HUDEP-2 (cell line): ENCODE measurements at regions not wholly inside any gene's neighbourhood (a gene's known extent, or its start where the extent isn't known, plus 50 kb on each side); places are given as distances from the start of the nearest gene placed in this dataset.

ENCODE experiments used
- DNase-seq, 76 experiments: peaks; one replicate each; lab custom pipeline; 2025; ENCODE audit not compliant: unreplicated experiment in 76 of 76; lab: John Stamatoyannopoulos, UW

DNA sequence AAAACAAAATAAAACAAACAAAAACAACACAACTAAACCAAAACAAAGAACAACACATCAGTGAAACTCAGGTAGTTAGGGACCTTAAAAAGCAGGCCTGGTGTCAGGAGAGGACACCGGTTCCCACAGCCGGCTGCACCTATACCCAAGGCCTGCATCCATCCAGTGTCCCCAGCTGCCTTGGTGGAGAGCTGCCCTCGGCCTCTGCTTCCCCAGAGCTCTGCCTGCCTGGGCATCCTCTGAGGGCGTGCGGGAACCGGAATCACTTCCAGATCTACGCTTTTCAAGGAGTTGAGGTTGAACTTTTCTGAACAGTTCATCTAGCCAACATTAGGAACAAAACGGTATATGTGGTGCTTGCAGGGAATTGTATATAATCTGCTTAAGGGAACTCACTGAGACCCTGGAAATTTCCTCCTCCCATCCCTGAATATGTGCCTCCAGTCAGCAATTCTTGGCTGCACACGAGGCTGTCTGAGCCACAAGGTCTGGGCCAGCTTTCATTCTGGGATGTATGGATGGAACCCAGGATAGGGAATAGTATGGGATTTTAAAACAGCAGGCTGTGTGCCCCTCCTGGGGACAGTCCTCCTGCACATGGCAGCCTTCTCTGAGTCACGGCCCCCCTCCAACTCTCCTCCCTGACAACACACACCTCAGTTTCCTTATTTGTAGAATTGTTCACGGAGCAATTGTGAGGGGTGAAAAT lies 319.0 kb upstream of the RTL1 start:
- DNase-seq: no peak

DNA sequence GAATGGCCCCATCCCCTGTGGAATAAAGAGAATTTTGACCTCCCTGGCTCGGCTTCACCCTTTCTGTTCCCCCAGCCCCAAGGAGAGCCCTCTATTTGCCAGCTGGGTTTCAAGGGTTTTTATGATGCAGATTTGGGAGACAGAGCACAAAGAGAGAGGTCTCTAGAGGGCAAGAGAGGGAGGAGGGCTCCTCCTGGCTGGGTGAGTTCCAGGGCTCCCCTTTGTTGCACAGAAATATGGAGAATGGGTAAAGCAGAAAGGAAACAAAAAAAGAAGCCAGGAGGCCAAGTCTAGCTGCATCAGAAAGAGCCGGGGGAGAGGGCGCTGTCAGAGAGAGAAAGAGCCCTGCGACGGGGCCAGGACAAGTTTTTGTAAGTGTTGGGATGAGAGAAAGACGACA lies 319.6 kb upstream of the RTL1 start:
- DNase-seq: no peak

DNA sequence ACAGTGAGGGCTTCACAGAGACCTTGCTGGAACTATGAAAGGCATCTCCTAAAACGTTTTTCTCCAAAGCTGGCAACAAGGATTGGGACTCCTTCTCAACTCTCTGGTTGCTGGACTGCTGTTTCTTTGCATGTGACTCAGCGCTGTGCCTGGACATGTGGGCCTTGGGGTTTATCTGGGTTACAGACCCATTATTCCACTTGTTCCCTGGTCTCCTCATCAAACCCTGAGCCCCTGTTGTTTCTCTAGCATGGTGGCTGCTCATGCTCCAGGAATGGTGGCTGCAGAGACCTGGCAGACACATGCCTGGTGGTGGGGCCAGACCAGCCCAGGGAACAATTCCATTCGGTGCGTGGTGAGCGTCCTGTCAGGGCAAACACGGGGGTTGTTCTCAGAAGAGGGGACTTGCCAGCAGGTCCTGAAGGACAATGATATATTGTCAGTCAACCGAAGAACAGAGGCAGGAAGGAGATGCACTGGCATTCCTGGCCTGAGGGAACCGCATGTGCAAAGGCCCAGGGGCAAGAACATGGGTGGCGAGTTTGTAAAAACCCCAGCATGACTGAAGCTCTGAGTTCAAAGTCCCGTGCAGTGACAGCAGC lies 320.1 kb upstream of the RTL1 start:
- no peak for DNase-seq

DNA sequence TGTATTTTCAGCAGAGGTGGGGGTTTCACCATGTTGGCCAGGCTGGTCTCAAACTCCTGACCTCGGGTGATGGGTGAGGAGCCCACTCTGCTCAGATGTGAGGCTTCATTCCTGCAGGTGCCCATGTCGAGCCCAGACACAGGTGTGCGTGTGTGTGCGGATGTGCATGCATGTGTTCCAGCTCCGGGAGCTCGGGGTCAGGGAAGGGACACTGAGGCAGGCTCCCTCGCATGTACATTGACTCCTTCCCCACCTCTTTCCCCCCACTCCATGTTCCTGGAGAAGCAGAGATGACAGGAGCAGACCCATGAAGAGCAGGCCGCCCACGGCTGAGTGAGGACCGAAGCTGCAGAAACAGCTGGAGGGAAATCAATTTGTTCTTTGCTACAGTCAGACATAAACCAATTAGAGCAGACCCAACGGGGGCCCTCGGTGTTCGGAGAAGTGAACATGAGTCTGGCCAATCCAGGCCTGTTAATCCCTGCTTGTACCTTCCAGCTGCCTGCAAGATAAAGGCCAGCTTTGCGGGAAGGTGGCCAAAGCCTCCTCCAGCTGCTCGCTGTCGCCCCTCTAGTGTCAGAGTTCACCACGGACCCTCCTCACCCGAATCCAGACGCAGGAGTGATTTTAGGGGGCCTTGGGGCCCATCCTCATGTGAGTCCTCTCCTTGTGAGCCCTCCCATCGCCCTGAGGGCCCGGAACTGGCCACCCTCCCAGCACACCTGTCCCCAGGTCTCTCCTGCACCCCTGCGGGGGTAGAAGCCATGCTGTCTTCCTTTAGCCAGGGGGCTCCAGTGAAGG lies 321.0 kb upstream of the RTL1 start:
- DNase-seq: peak in 4 of 76 experiments; percentile 2 to 45 (median 16)

DNA sequence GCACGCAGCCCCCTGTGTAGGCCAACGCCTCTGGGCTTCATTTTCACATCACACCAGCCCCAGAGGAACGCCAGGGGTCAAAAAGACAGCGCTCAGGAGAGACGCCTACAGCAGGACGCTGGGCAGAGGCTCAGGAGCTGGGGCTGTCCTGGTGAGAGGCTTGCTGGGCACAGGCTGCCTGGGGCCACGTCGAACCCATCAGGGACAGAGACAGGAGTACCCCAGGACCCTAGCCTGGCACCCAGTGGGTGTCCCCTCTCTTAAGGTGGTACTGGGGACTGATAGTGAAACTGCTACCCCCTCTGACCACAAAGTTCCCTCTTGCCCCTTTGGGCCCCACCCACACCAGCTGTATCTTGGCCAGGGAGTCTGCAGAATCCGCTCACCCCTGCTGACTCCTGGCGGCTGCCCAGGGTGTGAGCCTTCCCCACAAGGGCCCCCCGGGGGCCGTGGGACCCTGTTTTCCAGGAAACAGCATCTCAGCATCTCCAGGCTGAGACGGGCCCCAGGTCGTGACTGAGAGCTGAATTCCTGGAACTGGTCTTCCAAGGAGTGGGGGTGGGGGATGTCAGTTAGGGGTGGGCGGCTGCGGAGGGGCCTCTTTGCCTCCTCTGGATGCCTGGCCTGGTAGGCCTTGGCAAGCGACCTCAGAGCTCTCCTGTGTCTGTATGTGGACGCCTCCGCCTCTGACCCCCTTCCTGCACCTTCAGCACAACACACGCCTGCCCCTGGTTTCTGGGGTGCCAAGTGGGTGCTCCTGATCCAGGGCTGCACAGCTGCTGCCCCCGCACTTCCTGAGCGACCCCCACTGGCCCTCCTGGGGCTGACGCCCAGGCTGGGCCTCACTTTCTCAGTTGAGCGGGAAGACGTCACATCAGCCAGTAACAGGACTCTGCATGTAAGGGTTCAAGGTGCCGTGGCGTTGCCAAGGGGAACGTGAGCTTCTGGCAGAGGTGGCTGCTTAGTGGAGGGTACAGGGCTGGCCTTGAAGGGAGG lies 321.9 kb upstream of the RTL1 start:
- DNase-seq: peak in 9 of 76 experiments; percentile 36 to 80 (median 52)

DNA sequence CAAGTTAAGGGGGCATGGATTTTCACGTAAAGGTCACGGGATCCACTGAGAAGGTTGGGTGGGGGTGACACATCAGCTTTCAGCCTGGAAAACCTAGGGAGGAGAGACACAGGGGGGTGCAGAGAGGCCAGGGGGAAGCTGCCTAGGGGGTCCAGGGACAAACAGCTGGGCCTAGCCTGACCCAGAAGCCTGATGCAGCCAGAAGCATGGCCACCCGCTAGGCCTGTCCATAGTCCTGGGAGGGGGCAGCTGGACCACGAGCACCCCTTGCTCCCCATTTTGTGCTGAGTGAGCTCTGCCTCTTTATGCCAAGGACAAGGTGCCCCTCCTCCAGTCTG lies 322.7 kb upstream of the RTL1 start:
- DNase-seq: no peak

DNA sequence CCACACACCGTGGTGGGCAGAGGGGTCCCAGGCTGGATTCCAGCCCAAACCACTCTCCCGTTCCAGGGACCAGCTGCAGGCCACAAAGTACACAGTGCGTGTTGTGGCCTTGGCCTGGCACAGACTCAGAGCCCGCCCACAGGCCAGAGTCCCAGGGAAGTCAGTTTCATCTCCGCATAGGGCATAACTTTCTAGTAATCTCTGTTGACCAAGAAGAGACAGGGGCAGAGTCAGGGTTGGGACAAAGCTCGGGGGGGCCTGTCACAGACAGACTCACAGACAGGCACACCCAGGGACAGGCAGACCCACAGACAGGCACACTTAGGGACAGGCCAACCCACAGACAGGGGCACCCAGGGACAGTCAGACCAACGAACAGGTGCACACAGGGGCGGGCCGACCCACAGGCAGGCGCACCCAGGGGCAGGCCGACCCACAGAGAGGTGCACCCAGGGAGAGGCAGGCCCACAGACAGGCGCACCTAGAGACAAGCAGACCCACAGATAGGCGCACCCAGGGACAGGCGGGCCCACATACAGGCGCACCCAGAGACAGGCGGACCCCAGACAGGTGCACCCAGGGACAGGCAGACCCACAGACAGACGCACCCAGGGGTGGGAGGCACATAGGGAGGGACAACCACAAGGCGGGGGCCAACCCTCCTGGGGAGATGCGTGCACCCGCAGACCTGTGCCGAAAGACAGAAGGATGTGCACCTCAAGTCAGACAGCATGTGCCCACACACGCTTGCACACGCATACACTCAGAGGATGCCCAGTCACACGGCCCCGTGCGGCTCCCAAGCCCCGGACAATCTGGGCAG lies 323.3 kb upstream of the RTL1 start:
- DNase-seq: peak in 4 of 76 experiments; percentile 20 to 57 (median 22)

DNA sequence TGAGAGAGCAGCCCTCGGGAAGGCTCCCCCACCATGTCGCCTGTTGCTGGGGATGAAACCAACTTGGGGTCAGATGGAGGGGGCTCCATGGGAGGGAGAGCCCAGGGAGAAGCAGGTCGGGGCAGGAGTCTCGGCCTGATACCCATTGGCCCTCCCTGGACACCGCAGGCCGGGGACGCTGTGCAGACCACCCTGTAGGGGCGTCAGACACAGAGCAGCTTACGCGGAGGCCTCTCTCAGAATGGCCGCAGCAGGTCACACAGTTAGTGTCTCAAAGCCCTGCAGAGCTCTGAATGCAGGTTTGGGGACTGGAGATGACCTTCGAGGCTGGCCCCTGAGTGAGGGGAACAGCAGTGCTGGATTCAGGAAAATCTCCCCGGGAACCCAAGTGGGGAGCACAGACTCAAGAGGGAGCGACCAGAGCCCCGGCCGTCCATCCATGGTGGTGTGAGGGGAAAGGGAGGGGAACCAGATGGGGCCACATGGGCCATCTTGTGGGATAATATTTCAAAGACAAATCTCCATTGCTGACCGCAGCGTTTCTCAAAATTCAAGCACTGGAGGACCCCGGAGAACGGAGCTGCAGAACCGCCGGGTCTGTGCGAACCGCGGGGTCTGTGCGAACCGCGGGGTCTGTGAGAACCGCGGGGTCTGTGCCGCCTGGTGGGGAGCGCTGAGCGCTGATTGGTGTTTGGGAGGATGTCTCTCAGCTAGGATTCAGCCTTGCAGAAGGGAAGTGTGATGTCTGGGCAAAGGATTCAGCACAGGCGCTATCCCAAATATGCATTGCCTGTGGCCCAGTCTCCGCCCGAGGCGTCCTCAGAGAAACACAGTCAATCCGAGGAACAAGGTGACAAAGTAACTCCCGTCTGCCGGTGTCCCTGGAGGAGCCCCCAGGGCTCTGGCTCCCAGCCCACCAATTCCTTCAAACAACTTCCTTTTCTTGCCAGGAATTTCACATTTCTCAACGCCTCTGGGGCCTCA lies 324.4 kb upstream of the RTL1 start:
- DNase-seq: no peak

DNA sequence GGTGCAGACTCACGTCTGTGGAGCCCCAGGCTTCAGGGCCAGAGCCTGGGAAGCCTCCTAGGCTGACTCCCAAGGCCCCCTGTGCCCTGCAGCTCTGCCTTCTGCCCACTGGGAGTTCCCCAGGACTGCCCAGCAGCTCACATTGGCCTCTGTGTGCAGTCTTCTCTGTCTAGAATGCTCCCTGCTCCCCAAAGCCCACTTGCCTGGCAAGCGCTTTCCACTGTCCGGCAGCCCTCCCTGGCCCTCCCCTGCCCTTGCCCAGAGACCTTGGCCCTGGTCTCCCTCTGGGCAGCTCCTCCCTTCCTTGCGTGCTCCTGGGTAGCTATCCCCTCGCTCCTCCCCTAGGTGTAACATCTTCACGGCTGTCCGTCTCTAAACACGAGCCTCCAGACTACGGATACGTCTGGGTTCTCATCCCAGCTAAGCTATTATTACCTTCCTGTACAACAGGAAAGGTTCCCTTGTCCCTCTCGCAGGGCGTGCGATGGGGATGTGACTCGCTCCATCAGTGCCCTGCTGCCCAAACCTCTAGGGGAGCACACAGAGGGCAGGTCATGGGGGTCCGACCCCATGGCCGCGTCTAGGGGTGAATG lies 325.5 kb upstream of the RTL1 start:
- no peak for DNase-seq

DNA sequence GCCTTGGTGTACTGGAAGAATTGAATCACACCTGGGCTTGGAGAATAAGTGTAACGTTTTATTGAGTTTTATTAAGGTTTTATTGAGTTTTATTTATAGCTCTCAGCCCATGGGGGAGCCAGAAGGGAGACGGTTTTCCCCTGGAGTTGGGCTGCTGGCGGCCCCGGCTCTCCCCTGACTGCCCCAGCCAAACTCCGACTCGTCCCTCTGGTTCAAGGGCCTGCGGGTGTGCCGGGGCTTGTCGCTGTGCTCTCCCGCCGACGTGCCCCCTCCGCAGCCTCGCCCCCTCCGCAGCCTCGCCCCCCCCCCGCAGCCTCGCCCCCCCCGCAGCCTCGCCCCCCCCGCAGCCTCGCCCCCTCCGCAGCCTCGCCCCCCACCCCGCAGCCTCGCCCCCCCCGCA lies 326.1 kb upstream of the RTL1 start:
- DNase-seq: no peak

DNA sequence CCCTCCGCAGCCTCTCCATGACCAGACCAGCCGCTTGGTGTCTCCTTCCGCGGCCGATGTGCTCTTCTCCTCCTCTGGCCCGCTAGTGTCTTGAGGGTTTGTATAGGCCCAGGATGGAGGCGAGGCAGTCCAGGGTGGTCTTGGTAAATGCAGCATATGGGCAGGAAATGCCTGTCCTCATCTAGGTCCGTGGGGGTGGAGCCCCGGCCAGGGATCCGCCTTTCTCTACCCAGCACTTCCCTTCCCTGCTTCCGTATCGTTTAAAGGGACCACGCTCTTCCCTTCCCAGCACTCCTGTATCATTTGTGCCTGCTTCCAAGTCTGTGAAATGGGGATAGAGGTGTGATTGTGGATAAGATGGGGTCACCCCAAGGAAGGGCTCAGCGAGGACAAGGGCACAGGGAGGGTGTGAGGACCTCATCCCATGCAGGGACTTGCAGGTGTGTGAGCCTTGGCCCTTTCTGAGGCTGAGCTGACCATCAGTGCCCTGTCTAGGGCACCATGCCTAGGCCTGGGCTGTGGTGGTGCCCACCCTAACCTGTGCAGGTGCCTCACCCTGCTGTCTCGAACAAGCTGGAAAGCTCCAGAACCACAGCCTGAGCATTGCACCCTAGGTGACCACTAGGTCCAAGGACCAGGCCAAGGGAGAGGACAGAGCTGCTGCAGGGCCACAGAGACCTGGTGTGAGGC lies 326.8 kb upstream of the RTL1 start:
- DNase-seq: no peak

DNA sequence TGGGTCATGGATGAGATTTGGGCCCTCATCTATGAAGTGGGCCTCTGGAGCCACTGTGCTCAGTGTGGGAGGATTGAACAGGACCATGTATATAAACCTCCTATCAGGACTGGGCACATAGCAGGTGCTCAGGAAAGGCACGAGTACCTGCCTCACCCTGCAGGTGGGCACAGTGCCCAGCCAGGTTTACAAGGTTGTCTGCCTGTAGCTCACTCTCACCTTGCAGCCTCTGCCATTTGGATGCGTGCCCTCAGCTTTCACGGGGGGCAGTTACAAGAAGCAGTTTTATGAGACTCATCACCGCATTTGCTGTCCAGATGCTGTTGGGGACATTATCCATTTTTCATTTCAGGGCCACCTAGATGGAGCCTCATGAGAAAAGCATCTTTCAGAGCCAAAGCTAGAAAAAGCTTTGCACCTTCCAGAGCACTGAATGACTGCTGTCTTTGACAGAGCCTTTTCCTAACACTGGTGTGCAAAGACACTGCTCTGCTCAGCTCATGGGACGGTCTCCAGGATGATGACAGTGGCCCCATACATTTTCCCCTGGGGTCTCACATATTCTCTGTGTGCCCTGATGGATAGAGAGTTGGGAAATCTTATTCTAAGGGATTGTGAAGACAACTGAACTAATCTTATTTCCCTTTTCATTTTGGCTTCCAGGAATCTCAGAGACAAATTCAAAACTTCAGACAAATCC lies 327.5 kb upstream of the RTL1 start:
- DNase-seq: no peak

DNA sequence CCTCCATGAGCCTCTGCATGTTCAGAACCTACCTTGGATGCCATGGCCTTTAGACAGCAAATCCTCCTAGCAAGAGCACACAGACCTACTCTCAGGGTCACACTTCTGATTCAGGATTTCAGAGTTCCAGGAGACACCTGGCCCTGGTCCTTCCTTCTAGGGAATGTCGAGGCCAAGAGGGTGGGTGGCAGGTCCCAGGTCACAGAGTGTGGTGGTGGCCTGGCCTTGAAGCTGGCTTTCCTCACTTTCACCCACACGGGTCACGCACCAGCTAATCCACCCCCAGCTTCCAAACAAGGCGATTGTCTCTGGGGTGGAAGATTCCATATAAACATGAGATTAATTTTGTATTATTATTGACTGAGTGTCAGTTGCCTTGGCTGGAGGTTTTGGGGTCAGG lies 328.3 kb upstream of the RTL1 start:
- no peak for DNase-seq

DNA sequence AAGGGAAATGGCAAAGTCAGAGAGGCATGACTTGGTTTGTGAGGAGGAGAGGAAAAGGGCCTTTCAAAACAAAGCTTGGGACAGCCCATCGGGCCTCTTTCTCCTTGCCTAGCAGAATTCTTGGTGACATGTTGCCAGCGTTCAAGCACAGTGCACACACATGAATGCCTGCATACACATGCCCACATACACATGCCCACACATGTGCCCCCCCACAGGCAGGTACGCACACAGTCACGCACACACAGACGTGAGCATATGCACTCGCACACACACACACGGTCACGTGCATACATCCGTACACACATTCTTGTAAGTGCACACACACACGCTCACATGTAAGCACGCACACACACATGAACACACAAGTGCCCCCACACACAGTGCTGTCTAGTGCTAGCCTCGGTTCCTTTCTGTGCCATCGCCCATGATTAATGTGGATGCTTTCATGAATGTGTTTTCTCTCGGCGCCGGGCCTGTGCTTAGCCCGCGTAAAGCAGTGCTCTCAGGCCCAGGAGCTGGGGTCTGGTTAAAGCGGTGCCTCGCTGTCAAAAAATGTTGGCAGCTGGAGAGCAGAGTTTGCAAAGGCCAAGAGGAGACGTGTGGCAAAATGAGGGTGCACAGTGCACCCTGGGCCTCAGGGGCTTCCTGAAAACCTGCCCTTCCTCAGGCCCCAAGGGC lies 328.8 kb upstream of the DIO3 start:
- DNase-seq: no peak

DNA sequence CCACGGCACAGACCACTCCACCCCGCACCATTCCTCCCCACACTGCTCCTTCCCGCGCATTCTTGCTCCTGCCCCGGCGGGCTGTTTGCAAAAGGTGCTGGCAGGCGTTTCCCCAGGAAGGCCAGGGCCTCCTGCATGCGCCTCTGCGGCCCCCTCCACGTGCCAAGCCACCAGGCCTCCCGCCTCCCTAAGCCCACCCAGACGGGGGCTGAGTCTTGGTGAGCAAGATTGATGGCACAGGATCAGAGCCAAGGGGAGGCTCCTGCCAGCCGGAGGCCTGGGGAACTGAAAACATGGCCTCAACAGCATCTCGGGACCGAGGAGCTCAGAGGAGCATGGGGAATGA lies 328.3 kb upstream of the DIO3 start:
- DNase-seq: no peak

DNA sequence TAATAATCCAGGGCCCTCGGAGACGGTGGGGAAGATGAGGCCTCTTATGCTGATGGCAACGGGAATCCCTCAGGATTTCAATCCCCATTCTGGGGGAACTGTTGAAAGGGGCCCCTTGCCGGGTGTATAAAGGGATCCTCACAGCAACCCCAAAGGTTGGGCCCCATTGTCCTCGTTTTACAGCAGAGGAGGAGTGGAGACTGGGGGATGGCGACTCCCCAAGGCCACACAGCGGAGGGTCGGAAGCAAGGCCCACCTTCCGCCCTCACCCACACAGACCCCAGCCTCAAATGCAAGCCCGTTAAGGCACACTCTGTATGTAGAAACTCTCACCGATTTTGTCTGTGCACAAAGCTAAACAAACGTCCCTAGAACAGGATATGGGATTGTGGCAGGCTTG lies 327.9 kb upstream of the DIO3 start:
- DNase-seq: no peak

DNA sequence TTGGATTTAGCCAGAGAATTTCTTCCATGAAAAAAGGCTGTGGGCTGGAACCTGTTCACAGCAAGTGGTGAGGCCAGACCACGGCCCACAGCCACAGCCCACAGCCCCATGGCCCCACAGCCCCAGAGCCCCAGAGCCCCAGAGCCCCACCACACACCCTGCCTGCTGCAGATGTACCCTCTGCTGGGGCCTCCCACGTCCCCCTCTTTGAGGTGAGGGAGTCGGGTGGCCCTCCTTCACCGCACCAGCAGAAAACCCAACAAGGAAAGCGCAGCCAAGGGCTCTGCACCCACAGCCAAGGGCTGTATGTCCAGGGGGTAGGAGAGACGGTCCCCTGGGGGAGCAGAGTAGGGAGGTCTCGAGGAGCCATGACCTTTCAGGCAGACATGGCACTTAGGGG lies 327.5 kb upstream of the DIO3 start:
- no peak for DNase-seq
